Ascending aorta (tissue), 2 donors: ENCODE measurements at regions not wholly inside any gene's neighbourhood (a gene's known extent, or its start where the extent isn't known, plus 50 kb on each side); places are given as distances from the start of the nearest gene placed in this dataset.

ENCODE experiments used
- DNase-seq, 2 donors: peaks; one replicate each; pipeline ENCODE4 v3.0.0-alpha.2; 2019; ENCODE audit warnings: low spot score in 2 of 2
- H3K27ac ChIP-seq, 2 donors: fragments of 200-600 bp; sonication (generic); one replicate each; pipeline ENCODE4 v1.5.1; 2016 to 2017; ENCODE audit warnings: mild to moderate bottlenecking in 1 of 2
- H3K27me3 ChIP-seq: fragments of 200-600 bp; sonication (generic); one replicate; pipeline ENCODE4 v1.5.1; 2017
- H3K36me3 ChIP-seq, 2 donors: fragments of 200-600 bp; sonication (generic); one replicate each; pipeline ENCODE4 v1.5.1; 2016
- H3K4me1 ChIP-seq, 2 donors: fragments of 200-600 bp; sonication (generic); one replicate each; pipeline ENCODE4 v1.5.1; 2016 to 2017; ENCODE audit warnings: mild to moderate bottlenecking in 1 of 2
- H3K4me3 ChIP-seq, 2 donors: fragments of 200-600 bp; sonication (generic); one replicate each; pipeline ENCODE4 v1.5.1; 2016 to 2017; ENCODE audit warnings: mild to moderate bottlenecking in 1 of 2
- H3K9me3 ChIP-seq, 2 donors: fragments of 200-600 bp; sonication (generic); one replicate each; pipeline ENCODE4 v1.5.1; 2016
- CTCF ChIP-seq, 3 experiments: fragments of 200-600 bp in 2 of 3; fragments of 450-650 bp in 1 of 3; sonication (generic) in 2 of 3; IDR thresholded peaks; one replicate each; pipeline ENCODE4 v1.5.1; 2016 to 2019; ENCODE audit warnings: antibody characterized with exemption in 3 of 3, mild to moderate bottlenecking in 1 of 3, moderate library complexity in 1 of 3
- intact Hi-C: fragments of 100-400 bp; cut with DNase I; formaldehyde crosslinking; loops from one replicate; pipeline ENCODE4 v1.15.1; 2023

GRCh38 chr19:29338480-29338879, 125.5 kb upstream of the UQCRFS1 start:
- TF ChIP-seq CTCF (IDR thresholded peaks at IDR 0.05), result no peak
- H3K4me3 ChIP-seq, result no peak overlapping the region
- no peak for DNase-seq
- intact Hi-C loops, result no loop called here
- no peaks in the 10 kb centered on the region for H3K4me1 ChIP-seq
- H3K9me3 ChIP-seq, result peaks cover 4 to 10% of the 10 kb centered on the region in 2 donors
- no peaks in the 10 kb centered on the region for H3K36me3 ChIP-seq
- no peaks in the 10 kb centered on the region for H3K27me3 ChIP-seq
- no peak overlapping the region for H3K27ac ChIP-seq

GRCh38 chr19:29342721-29343120, 129.8 kb upstream of the UQCRFS1 start:
- Histone ChIP-seq H3K4me1 (no peaks in the 10 kb centered on the region), H3K9me3 (peaks cover 11 to 13% of the 10 kb centered on the region in 2 donors), H3K36me3 (no peaks in the 10 kb centered on the region), H3K27me3 (no peaks in the 10 kb centered on the region), H3K4me3 (no peak overlapping the region), H3K27ac (no peak overlapping the region)
- TF ChIP-seq CTCF (IDR thresholded peaks at IDR 0.05), result no peak
- intact Hi-C loops, result no loop called here
- DNase-seq, result no peak

GRCh38 chr19:29364224-29364726, 151.3 kb upstream of the UQCRFS1 start:
- no peak for TF ChIP-seq CTCF (IDR thresholded peaks at IDR 0.05)
- DNase-seq, result no peak
- H3K27me3 ChIP-seq, result no peaks in the 10 kb centered on the region
- no peaks in the 10 kb centered on the region for H3K9me3 ChIP-seq
- H3K27ac ChIP-seq, result no peak overlapping the region
- intact Hi-C loops, result no loop called here
- H3K4me3 ChIP-seq, result no peak overlapping the region
- H3K36me3 ChIP-seq, result no peaks in the 10 kb centered on the region
- H3K4me1 ChIP-seq, result no peaks in the 10 kb centered on the region

- Histone ChIP-seq H3K36me3 (no peaks in the 10 kb centered on the region), H3K27me3 (no peaks in the 10 kb centered on the region), H3K4me1 (no peaks in the 10 kb centered on the region), H3K9me3 (no peaks in the 10 kb centered on the region), H3K4me3 (no peak overlapping the region), H3K27ac (no peak overlapping the region)
- no peak for TF ChIP-seq CTCF (IDR thresholded peaks at IDR 0.05)
- no peak for DNase-seq
- intact Hi-C loops, result no loop called here
Measured at GRCh38 chr19:29364999-29365398, 152.0 kb upstream of the UQCRFS1 start.

GRCh38 chr19:29365836-29366417, 153.0 kb upstream of the UQCRFS1 start:
- H3K27me3 ChIP-seq, result no peaks in the 10 kb centered on the region
- TF ChIP-seq CTCF (IDR thresholded peaks at IDR 0.05), result no peak
- H3K27ac ChIP-seq, result no peak overlapping the region
- no peaks in the 10 kb centered on the region for H3K4me1 ChIP-seq
- H3K36me3 ChIP-seq, result no peaks in the 10 kb centered on the region
- H3K4me3 ChIP-seq, result no peak overlapping the region
- intact Hi-C loops, result no loop called here
- no peaks in the 10 kb centered on the region for H3K9me3 ChIP-seq
- no peak for DNase-seq

GRCh38 chr19:29366757-29367156, 153.8 kb upstream of the UQCRFS1 start:
- DNase-seq, result no peak
- H3K4me3 ChIP-seq, result no peak overlapping the region
- H3K36me3 ChIP-seq, result no peaks in the 10 kb centered on the region
- no peaks in the 10 kb centered on the region for H3K4me1 ChIP-seq
- no peak for TF ChIP-seq CTCF (IDR thresholded peaks at IDR 0.05)
- H3K9me3 ChIP-seq, result no peaks in the 10 kb centered on the region
- H3K27me3 ChIP-seq, result no peaks in the 10 kb centered on the region
- no peak overlapping the region for H3K27ac ChIP-seq
- intact Hi-C loops, result no loop called here
